NCI-H2196 treated with DMSO at 0.1 percent for 48 hours (cell line): ENCODE measurements at regions not wholly inside any gene's neighbourhood (a gene's known extent, or its start where the extent isn't known, plus 50 kb on each side); places are given as distances from the start of the nearest gene placed in this dataset.
"Not testable (repeated sequence)": the region's sequence is repeated elsewhere in the genome, so short reads cannot be mapped to it uniquely, and the experiment has no call there.

ENCODE experiments used
- DNase-seq: peaks from one replicate; lab custom pipeline; 2025; ENCODE audit not compliant: unreplicated experiment; lab: John Stamatoyannopoulos, UW

- no peak for DNase-seq
These were observed 127.8 kb upstream of the FMN2 start for GRCh38 chr1:239963856-239964255.

DNA sequence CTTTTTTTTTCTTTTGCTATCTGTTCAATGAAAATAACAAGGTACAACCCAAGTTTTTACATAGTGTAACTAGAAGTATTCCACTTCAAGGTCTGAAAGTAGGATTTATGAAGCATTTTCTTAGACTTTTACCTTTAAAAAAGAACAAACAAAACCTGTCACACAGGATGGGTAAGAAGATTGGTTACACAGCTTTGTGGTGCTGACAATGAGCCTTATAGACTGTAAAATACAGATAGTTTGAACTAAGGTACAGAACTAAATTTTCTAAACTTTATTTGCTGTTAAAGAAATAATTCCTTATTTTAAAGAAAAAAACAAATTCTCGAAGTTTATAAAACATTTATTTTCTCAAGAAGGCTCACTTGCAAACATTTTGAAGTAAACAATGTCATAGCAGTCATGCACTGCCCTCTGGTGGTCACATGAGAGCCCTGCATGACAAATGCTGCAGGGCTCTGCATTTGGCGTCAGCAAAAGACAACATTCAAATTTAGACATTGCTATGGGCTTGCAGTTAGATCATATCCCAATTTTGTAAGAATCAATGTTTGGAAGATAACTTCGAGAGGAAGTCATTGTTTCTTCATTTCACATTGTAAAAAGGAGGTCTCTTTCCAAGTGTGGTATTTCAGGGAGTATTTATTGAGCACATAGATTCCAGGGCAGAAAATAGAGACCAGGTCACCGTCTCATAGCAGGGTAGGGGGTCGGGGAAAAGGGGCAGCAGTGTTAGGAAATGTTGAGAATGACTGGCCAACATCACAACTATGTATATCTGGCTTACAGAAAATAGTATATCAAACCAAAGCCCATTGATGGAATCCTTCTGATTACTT, 115.3 kb upstream of the FMN2 start:
- DNase-seq: no peak

GRCh38 chr1:239977416-239977815, 114.3 kb upstream of the FMN2 start:
- DNase-seq: no peak

GRCh38 chr1:239979456-239979855, 112.2 kb upstream of the FMN2 start:
- no peak for DNase-seq

DNA sequence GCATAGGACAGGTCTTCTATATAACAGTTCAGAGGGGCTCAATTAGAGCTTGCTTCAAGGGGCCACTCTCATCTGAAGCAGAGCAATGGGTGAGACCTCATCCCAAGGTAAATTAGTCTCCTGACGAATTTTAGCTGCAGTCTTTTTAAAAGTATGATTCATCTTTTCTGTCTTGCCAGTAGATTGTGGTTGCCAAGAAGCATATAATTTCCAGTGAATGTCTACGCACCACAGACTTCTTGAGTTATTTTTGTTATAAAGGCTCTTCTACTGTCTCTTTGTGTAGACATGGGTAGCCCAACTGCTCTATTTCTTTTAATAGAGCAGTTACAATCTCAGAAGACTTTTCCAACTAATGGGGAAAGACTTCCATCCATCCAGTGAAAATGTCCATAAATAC, 108.9 kb upstream of the FMN2 start:
- no peak for DNase-seq

- no peak for DNase-seq
These were observed 106.6 kb upstream of the FMN2 start for GRCh38 chr1:239985044-239985443.

- DNase-seq: no peak
These were observed 104.5 kb upstream of the FMN2 start for GRCh38 chr1:239987103-239987745.

- no peak for DNase-seq
These were observed 101.7 kb upstream of the FMN2 start for GRCh38 chr1:239989990-239990389.

GRCh38 chr1:239992566-239992965, 99.1 kb upstream of the FMN2 start:
- not testable (repeated sequence) for DNase-seq

GRCh38 chr1:239993366-239993765, 98.3 kb upstream of the FMN2 start:
- no peak for DNase-seq

- DNase-seq: no peak
These were observed 96.4 kb upstream of the FMN2 start for GRCh38 chr1:239995281-239995680.

DNA sequence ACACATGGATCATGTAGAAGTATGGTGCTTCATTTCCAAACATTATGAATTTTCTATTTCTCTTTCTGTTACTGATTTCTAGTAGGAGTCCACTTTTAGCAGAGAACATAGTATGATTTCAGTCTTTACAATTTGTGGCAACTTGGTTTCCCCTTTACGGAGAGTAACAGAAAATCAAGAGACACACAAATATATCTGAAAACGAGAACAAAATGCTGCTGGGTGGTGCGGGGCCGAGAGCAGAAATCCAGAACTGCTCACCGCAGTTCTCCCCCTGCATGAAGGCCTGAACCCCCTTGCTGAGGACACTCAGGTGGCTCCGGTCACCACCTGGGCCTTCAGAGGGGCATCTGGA, 94.5 kb upstream of the FMN2 start:
- no peak for DNase-seq

GRCh38 chr1:239997515-239998311, 94.0 kb upstream of the FMN2 start:
- no peak for DNase-seq

DNA sequence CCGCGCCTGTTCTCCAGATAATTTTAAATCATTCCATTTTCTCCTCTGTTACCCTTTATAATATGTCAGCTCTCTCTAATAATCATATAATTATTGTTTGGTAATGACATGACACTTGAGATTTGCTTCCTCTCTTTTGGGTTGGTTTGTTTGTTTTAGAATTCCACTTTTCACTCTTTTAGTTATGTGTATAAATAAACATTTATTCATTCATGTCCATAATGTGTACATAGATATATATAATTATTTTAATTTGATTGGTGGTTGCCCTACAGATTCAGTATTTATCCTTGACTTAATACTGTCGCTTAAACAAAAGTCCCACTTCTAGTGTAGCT, 93.4 kb upstream of the FMN2 start:
- DNase-seq: no peak

DNA sequence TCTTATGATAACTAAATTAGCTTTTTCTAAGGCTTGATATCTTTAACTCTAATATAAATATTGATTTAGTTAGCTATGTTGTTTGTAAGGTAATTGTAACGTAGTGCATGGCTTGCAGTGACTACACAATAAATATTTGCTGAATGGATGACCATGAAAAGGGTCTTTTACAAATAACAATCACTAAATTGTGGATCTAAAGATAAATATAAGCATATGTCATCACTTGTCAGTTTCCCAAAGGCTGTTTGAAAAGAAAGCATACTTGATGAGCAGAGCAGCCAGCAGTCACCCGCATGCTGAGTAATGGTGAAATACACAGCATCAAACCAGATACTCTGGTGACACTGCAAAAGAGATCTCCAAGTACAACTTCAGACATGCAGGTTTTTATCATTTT, 92.5 kb upstream of the FMN2 start:
- no peak for DNase-seq

DNA sequence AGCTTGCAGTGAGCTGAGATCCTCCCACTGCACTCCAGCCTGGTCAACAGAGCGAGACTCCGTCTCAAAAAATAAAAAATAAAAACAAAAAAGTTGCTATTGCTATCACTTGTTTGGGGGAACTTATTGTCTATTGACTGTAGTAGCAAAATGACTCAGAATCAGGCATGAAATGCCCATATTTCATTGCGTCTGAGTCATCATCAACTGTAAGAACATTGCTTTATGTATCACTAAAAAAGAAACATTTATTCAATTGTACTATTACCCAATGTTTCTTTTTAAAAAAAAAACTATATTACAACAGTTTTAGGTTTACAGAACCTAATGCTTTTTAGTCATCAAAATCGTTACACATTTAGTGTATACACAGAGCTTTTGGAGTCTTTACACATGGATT, 91.0 kb upstream of the FMN2 start:
- DNase-seq: no peak

DNA sequence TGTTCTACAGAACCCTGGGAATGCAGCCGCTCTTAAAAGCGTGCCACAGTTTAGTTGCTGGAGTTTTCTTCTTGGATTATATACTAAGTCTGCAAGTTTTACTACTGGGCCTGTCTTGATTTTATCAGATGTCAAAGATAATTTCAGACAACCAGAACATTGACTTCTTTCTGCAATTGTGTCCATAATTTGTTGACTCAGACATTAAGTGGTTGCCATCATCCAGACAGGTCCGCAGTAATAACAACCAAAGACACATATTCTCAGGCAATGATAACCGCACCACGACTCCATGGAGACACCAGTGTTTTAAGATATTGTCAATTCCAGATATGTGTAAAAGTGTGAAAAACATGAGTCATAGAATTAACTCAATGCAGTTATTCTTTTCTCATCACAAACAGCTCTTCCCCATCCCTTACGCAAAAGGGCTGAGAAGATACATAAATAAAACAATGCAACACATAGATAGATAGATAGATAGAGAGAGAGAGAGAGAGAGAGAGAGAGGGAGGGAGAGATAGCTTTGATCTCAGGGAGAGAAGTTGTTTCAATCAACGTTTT, 90.4 kb upstream of the FMN2 start:
- DNase-seq: no peak

GRCh38 chr1:240004086-240004749, 87.5 kb upstream of the FMN2 start:
- DNase-seq: no peak

- no peak for DNase-seq
These were observed 85.6 kb upstream of the FMN2 start for GRCh38 chr1:240005997-240006650.

DNA sequence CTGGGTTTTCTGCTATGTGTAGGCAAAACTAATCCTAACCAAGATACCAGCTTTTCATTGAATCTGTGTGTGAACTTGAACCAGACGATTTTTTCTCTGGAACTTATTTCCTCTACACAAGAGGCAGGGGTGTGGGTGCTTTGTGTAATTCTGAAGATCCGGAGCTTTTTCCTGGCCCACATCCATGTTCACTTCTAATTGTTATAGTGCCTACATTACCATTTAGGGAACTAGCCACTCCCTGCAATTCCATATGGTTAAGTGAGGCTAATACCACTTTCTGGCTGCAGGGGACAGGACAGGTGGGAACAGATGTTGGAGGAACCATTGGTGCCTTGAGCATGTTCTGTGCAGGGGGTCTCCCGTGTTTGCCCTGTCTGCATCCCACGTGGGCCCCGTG, 83.4 kb upstream of the FMN2 start:
- DNase-seq: no peak

DNA sequence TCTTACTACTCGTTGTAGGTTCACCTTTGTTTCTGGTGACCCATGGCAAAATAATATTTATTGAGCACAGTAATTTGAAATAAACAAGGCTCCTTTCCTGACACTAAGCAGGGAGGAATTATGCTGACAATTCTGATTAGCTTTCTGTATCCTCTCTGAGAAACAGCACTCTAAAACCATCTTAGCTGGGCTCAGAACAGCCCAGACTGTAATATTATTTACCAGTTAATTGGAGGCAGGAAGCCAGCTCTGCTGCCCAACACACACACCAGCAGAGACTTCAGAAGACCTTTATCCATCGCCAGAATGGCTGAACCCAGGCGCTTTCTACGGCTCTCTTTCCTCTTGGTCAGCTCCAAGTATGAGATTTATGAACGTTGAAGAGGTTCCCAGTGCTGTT, 77.6 kb upstream of the FMN2 start:
- no peak for DNase-seq
